Progenitor cell of endocrine pancreas (in vitro differentiated cells): ENCODE measurements at regions not wholly inside any gene's neighbourhood (a gene's known extent, or its start where the extent isn't known, plus 50 kb on each side); places are given as distances from the start of the nearest gene placed in this dataset.
A peak's percentile ranks its signal among the peaks of the same experiment; 100 is the strongest.
"Not testable (repeated sequence)": the region's sequence is repeated elsewhere in the genome, so short reads cannot be mapped to it uniquely, and the experiment has no call there.

Experiments used
- DNase-seq: peaks from one replicate; pipeline ENCODE4 v3.0.0; 2021; ENCODE audit warnings: low spot score; ENCODE audit not compliant: unreplicated experiment
- H3K27ac Mint-ChIP-seq: 2 replicates; pipeline ENCODE4 v1.8.0; 2021; ENCODE audit warnings: mild to moderate bottlenecking, moderate library complexity, mixed read lengths
- H3K27me3 Mint-ChIP-seq: 2 replicates; pipeline ENCODE4 v1.8.0; 2021; ENCODE audit warnings: mixed read lengths
- H3K36me3 Mint-ChIP-seq: 2 replicates; pipeline ENCODE4 v1.8.0; 2022; ENCODE audit warnings: mixed read lengths; ENCODE audit not compliant: insufficient read depth
- H3K4me1 Mint-ChIP-seq: 2 replicates; pipeline ENCODE4 v1.8.0; 2021; ENCODE audit warnings: low read depth, mixed read lengths
- H3K4me3 Mint-ChIP-seq: 2 replicates; pipeline ENCODE4 v1.8.0; 2021; ENCODE audit warnings: low read depth, mild to moderate bottlenecking, moderate library complexity, mixed read lengths
- H3K9me3 Mint-ChIP-seq: 2 replicates; pipeline ENCODE4 v1.8.0; 2021; ENCODE audit warnings: low read depth, mixed read lengths
- CTCF ChIP-seq: fragments of 200-600 bp; sonication (generic); IDR thresholded peaks from one replicate; pipeline ENCODE4 v1.5.0; 2021; ENCODE audit warnings: antibody characterized with exemption, mild to moderate bottlenecking; ENCODE audit not compliant: unreplicated experiment

DNA sequence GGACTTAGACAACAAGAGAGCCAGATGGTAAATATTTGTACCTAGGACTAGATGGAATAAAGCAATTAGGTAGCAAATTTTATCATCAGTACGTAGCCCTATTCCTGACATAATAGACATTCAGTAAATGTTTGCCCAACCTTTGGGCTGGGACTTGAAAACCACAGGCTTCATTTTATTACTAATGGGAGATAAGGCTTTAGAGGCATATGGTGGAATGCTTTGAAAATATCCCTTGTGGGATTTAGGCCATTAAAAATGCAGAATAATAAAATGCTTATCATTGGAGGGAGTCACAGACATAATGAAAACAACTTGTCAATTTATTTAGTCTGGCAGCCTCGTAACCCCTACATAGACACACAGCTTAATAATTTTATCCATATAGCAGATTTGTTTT is 296.1 kb upstream of the SPAG17 start:
- Mint-ChIP-seq H3K4me3 (no peak overlapping the region), H3K27me3 (peaks cover 13% of the 10 kb centered on the region), H3K27ac (no peak overlapping the region), H3K4me1 (peaks cover 13% of the 10 kb centered on the region), H3K9me3 (no peaks in the 10 kb centered on the region), H3K36me3 (no peaks in the 10 kb centered on the region)
- TF ChIP-seq CTCF, result no peak
- no peak for DNase-seq

DNA sequence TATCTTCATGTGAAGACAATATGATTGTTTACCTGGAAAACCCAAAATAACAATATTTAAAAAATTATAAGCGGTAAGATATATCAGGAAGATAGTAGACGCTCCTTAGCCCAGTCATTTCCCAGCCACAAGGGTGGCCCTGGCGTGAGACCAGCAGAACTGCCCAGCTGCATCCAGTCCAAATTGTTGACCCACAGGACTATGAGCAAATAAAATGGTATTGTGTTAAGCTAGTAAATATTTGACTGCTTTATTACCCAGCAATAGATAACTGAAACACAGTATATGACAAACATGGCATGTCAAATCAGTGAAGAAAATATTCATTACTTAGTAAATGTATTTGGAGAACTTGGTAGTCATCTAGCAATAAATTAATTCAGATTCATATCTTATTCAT is 294.3 kb upstream of the SPAG17 start:
- H3K27ac Mint-ChIP-seq, result no peak overlapping the region
- H3K36me3 Mint-ChIP-seq, result no peaks in the 10 kb centered on the region
- no peaks in the 10 kb centered on the region for H3K9me3 Mint-ChIP-seq
- no peak for DNase-seq
- H3K4me1 Mint-ChIP-seq, result peaks cover 11% of the 10 kb centered on the region
- H3K4me3 Mint-ChIP-seq, result no peak overlapping the region
- no peak for TF ChIP-seq CTCF
- peaks cover 8% of the 10 kb centered on the region for H3K27me3 Mint-ChIP-seq

GRCh38 chr1:118473825-118474224 is 288.8 kb upstream of the SPAG17 start:
- no peak for DNase-seq
- H3K4me1 Mint-ChIP-seq, result no peaks in the 10 kb centered on the region
- H3K4me3 Mint-ChIP-seq, result no peak overlapping the region
- TF ChIP-seq CTCF, result no peak
- no peak overlapping the region for H3K27ac Mint-ChIP-seq
- H3K36me3 Mint-ChIP-seq, result no peaks in the 10 kb centered on the region
- peaks cover 7% of the 10 kb centered on the region for H3K27me3 Mint-ChIP-seq
- no peaks in the 10 kb centered on the region for H3K9me3 Mint-ChIP-seq

DNA sequence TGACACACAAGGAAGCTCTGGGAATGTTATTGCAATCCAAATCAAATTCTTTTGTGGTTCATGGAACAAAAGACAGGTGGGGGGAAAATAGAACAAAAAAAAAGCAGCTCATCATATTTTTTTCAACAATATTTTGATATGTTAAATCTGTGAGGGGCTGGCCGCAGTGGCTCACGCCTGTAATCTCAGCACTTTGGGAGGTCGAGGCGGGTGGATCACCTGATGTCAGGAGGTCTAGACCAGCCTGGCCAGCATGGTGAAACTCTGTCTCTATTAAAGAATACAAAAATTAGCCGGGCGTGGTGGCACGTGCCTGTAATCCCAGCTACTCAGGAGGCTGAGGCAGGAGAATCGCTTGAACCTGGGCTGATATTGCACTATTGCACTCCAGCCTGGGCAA is 279.4 kb upstream of the SPAG17 start:
- not testable (repeated sequence) for H3K4me1 Mint-ChIP-seq, H3K27me3 Mint-ChIP-seq, H3K4me3 Mint-ChIP-seq, H3K27ac Mint-ChIP-seq, DNase-seq, H3K36me3 Mint-ChIP-seq
- peaks cover 20% of the 10 kb centered on the region for H3K9me3 Mint-ChIP-seq

- no peak for DNase-seq
- H3K4me3 Mint-ChIP-seq, result no peak overlapping the region
- TF ChIP-seq CTCF, result peak; percentile 31
- H3K27me3 Mint-ChIP-seq, result no peaks in the 10 kb centered on the region
- H3K9me3 Mint-ChIP-seq, result peaks cover 16% of the 10 kb centered on the region
- H3K36me3 Mint-ChIP-seq, result no peaks in the 10 kb centered on the region
- H3K4me1 Mint-ChIP-seq, result no peaks in the 10 kb centered on the region
- H3K27ac Mint-ChIP-seq, result peak overlapping the region; percentile 45
These were observed 276.1 kb upstream of the SPAG17 start for GRCh38 chr1:118461154-118461553.

- Mint-ChIP-seq H3K4me3 (no peak overlapping the region), H3K36me3 (no peaks in the 10 kb centered on the region), H3K27me3 (no peaks in the 10 kb centered on the region), H3K9me3 (peaks cover 22% of the 10 kb centered on the region), H3K4me1 (no peaks in the 10 kb centered on the region), H3K27ac (no peak overlapping the region)
- DNase-seq, result no peak
- no peak for TF ChIP-seq CTCF
These were observed 274.8 kb upstream of the SPAG17 start for GRCh38 chr1:118459871-118460270.

DNA sequence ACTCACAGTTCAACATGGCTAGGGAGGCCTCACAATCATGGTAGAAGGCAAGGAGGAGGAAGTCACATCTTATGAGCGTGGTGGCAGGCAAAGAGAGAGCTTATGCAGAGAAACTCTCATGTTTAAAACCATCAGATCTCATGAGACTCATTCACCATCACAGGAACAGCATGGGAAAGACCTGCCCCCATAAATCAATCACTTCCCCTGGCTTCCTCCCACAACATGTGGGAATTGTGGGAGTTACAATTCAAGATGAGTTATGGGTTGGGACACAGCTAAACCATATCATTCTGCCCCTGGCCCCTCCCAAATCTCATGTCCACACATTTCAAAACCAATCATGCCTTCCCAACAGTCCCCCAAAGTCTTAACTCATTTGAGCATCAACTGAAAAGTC is 268.8 kb upstream of the SPAG17 start:
- not testable (repeated sequence) for H3K4me3 Mint-ChIP-seq, H3K36me3 Mint-ChIP-seq, DNase-seq, H3K4me1 Mint-ChIP-seq, H3K27ac Mint-ChIP-seq, H3K9me3 Mint-ChIP-seq, H3K27me3 Mint-ChIP-seq
